A549 (cell line): ENCODE measurements at regions not wholly inside any gene's neighbourhood (a gene's known extent, or its start where the extent isn't known, plus 50 kb on each side); places are given as distances from the start of the nearest gene placed in this dataset.

ENCODE experiments used
- ATAC-seq, 2 experiments: fragments of 200-7000 bp in 1 of 2; fragments of >200 bp in 1 of 2; cut with Nextera tagmentation in 1 of 2; cut with Tn5 transposase in 1 of 2; 3 replicates each; pipeline versions ENCODE4 v1.8.0 to v1.9.1; 2018 to 2020; ENCODE audit warnings: mild to moderate bottlenecking in 1 of 2, moderate library complexity in 1 of 2
- CTCF ChIA-PET: fragments of 300-600 bp; sonication (Branson Sonifier 250); formaldehyde crosslinking; extraction: SDS; loops from one replicate; lab custom pipeline; 2021; ENCODE audit warnings: antibody characterized with exemption, inconsistent platforms; lab: Yijun Ruan, JAX
- POLR2A ChIA-PET: fragments of 350-600 bp; formaldehyde crosslinking; extraction: SDS; loops from one replicate; lab custom pipeline; 2021; ENCODE audit warnings: antibody characterized with exemption, inconsistent platforms; lab: Yijun Ruan, JAX
- DNase-seq, 2 experiments: peaks; one replicate each; pipeline versions ENCODE4 v3.0.0 to v3.0.0-alpha.2; 2011 to 2016; ENCODE audit warnings: low read depth in 1 of 2, low spot score in 1 of 2
- FAIRE-seq: peaks from 2 replicates; lab custom pipeline; 2011; peaks lifted over from hg19 to GRCh38; lab: Jason Lieb, UNC
- H3K27ac ChIP-seq, 2 experiments: fragments of >200 bp; sonication (Bioruptor Twin); formaldehyde crosslinking; 3 replicates each; pipeline ENCODE4 v1.5.1; 2016 to 2017
- H3K4me1 ChIP-seq: fragments of >200 bp; sonication (Bioruptor Twin); formaldehyde crosslinking; 3 replicates; pipeline ENCODE4 v1.6.1; 2016
- H3K4me2 ChIP-seq: fragments of >200 bp; sonication (Bioruptor Twin); formaldehyde crosslinking; 3 replicates; pipeline ENCODE4 v1.6.1; 2016
- H3K4me3 ChIP-seq: fragments of >200 bp; sonication (Bioruptor Twin); formaldehyde crosslinking; 3 replicates; pipeline ENCODE4 v1.5.1; 2016
- H3K9me3 ChIP-seq: fragments of >200 bp; sonication (Bioruptor Twin); formaldehyde crosslinking; 3 replicates; pipeline ENCODE4 v1.6.1; 2016
- BHLHE40 ChIP-seq: IDR thresholded peaks from 2 replicates; pipeline ENCODE4 v1.6.1; 2012; ENCODE audit warnings: low read depth, low read length, inconsistent platforms
- CBX8 ChIP-seq: fragments of 200-600 bp; sonication (generic); IDR thresholded peaks from 2 replicates; pipeline ENCODE4 v1.6.1; 2016
- E2F6 ChIP-seq: IDR thresholded peaks from 2 replicates; pipeline ENCODE4 v1.6.1; 2012; ENCODE audit warnings: low read depth, borderline replicate concordance
- EP300 ChIP-seq, 2 experiments: fragments of >200 bp; sonication (Bioruptor Twin); formaldehyde crosslinking; IDR thresholded peaks; 2 replicates in 1 of 2; 3 replicates in 1 of 2; pipeline ENCODE4 v1.6.1; 2016 to 2017
- FOXS1 ChIP-seq: fragments of 250-450 bp; sonication (Bioruptor Pico); IDR thresholded peaks from 2 replicates; pipeline ENCODE4 v1.5.0; 2020; ENCODE audit warnings: mild to moderate bottlenecking, moderate library complexity
- HDAC2 ChIP-seq: fragments of 200-600 bp; sonication (generic); IDR thresholded peaks from 2 replicates; pipeline ENCODE4 v1.6.1; 2016
- HOXA7 ChIP-seq: fragments of 250-450 bp; sonication (Bioruptor Pico); IDR thresholded peaks from 2 replicates; pipeline ENCODE4 v1.5.0; 2020; ENCODE audit warnings: mild to moderate bottlenecking, moderate library complexity
- KDM1A ChIP-seq: fragments of 200-600 bp; sonication (generic); IDR thresholded peaks from 2 replicates; pipeline ENCODE4 v1.6.1; 2016; ENCODE audit warnings: low read depth, mild to moderate bottlenecking
- MAZ ChIP-seq: fragments of 150-350 bp; IDR thresholded peaks from 2 replicates; pipeline ENCODE4 v1.6.1; 2014; ENCODE audit warnings: antibody characterized with exemption, low read depth, low read length, borderline replicate concordance
- MYC ChIP-seq: IDR thresholded peaks from 2 replicates; pipeline ENCODE4 v1.6.1; 2012; ENCODE audit warnings: mild to moderate bottlenecking, inconsistent platforms, low read length, improper control_type of control experiment, borderline replicate concordance
- NPAS2 ChIP-seq: fragments of 250-450 bp; sonication (Bioruptor Pico); IDR thresholded peaks from 2 replicates; pipeline ENCODE4 v1.8.0; 2022; ENCODE audit warnings: mild to moderate bottlenecking, moderate library complexity, borderline replicate concordance
- NR3C1 ChIP-seq: fragments of >200 bp; sonication (Bioruptor Twin); formaldehyde crosslinking; IDR thresholded peaks from 3 replicates; pipeline ENCODE4 v1.6.1; 2017
- POLR2A ChIP-seq: IDR thresholded peaks from 2 replicates; pipeline ENCODE4 v1.6.1; 2012; ENCODE audit warnings: mild to moderate bottlenecking, low read length
- RCOR1 ChIP-seq: fragments of 150-350 bp; IDR thresholded peaks from 2 replicates; pipeline ENCODE4 v1.6.1; 2014; ENCODE audit warnings: antibody characterized with exemption, low read length, low read depth
- RFX5 ChIP-seq: fragments of 450-650 bp; IDR thresholded peaks from 2 replicates; pipeline ENCODE4 v1.7.1; 2014; ENCODE audit warnings: antibody characterized with exemption, mild to moderate bottlenecking, moderate library complexity
- RNF2 ChIP-seq: fragments of 200-600 bp; sonication (generic); IDR thresholded peaks from 2 replicates; pipeline ENCODE4 v1.6.1; 2016; ENCODE audit warnings: low read depth, mild to moderate bottlenecking, antibody characterized with exemption, moderate library complexity, borderline replicate concordance
- SMC3 ChIP-seq: fragments of >200 bp; sonication (Bioruptor Twin); formaldehyde crosslinking; IDR thresholded peaks from 3 replicates; pipeline ENCODE4 v1.6.1; 2018; ENCODE audit warnings: inconsistent platforms
- TFCP2L1 ChIP-seq: fragments of 250-450 bp; sonication (Bioruptor Pico); IDR thresholded peaks from 2 replicates; pipeline ENCODE4 v1.5.0; 2021; ENCODE audit warnings: mild to moderate bottlenecking
- TP53 ChIP-seq: fragments of 250-450 bp; sonication (Bioruptor Pico); IDR thresholded peaks from 2 replicates; pipeline ENCODE4 v1.5.0; 2021; ENCODE audit warnings: mild to moderate bottlenecking, moderate library complexity
- ZFP36 ChIP-seq: fragments of 450-650 bp; IDR thresholded peaks from 2 replicates; pipeline ENCODE4 v1.6.1; 2014; ENCODE audit warnings: borderline replicate concordance; ENCODE audit not compliant: partially characterized antibody
- ZNF302 ChIP-seq: fragments of 250-450 bp; sonication (Bioruptor Pico); IDR thresholded peaks from 2 replicates; pipeline ENCODE4 v1.9.0; 2021; ENCODE audit warnings: inconsistent platforms, mild to moderate bottlenecking, moderate library complexity
- ZSCAN20 ChIP-seq: fragments of 250-450 bp; sonication (Bioruptor Pico); IDR thresholded peaks from 2 replicates; pipeline ENCODE4 v1.8.0; 2022; ENCODE audit warnings: mild to moderate bottlenecking, moderate library complexity
- WGBS: methylation state at CpG from one replicate; pipeline ENCODE4 v1.1.6; 2017; ENCODE audit errors: missing lambda C conversion rate; 5-methylcytosine and 5-hydroxymethylcytosine counted together
- TF ChIP-seq, protein P1 (sequence below): fragments of 200-600 bp; sonication (generic); IDR thresholded peaks from 2 replicates; pipeline ENCODE4 v1.6.1; 2016; ENCODE audit warnings: antibody characterized with exemption, mild to moderate bottlenecking, moderate library complexity
- TF ChIP-seq, protein P2 (sequence below): fragments of >200 bp; sonication (Bioruptor Twin); formaldehyde crosslinking; IDR thresholded peaks from 2 replicates; pipeline ENCODE4 v1.6.1; 2016

DNA sequence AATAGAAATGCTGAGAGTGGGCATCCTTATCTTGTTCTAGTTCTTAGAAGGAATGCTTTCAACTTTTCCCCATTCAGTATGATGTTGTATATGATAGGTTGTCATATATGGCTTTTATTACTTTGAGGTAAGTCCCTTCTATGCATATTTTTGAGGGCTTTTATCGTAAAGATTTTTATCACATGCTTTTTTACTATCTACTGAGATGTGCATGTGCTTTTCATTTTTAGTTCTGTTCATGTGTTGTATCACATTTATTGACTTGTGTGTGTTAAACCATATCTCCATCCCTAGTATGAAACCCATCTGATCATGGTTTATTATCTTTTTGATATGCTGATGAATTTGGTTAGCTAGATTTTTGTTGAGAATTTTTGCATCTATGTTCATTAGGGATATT lies 1008.8 kb downstream of the CNTNAP5 start:
- ChIA-PET POLR2A (no interaction called here), CTCF (no interaction called here)
- 0% methylated on average over 1 of the region's 1 CpG for WGBS
- FAIRE-seq (no peak), ATAC-seq (no peak), DNase-seq (no peak)
- H3K9me3 ChIP-seq: no peaks in the 10 kb centered on the region; the same call in 2 of the 3 replicates
- H3K4me1 ChIP-seq: no peaks in the 10 kb centered on the region
- no peak overlapping the region for H3K27ac ChIP-seq
- no peak for TF ChIP-seq RCOR1
- TF ChIP-seq RFX5: no peak
- TF ChIP-seq NR3C1: no peak
- TF ChIP-seq, protein P1, sequence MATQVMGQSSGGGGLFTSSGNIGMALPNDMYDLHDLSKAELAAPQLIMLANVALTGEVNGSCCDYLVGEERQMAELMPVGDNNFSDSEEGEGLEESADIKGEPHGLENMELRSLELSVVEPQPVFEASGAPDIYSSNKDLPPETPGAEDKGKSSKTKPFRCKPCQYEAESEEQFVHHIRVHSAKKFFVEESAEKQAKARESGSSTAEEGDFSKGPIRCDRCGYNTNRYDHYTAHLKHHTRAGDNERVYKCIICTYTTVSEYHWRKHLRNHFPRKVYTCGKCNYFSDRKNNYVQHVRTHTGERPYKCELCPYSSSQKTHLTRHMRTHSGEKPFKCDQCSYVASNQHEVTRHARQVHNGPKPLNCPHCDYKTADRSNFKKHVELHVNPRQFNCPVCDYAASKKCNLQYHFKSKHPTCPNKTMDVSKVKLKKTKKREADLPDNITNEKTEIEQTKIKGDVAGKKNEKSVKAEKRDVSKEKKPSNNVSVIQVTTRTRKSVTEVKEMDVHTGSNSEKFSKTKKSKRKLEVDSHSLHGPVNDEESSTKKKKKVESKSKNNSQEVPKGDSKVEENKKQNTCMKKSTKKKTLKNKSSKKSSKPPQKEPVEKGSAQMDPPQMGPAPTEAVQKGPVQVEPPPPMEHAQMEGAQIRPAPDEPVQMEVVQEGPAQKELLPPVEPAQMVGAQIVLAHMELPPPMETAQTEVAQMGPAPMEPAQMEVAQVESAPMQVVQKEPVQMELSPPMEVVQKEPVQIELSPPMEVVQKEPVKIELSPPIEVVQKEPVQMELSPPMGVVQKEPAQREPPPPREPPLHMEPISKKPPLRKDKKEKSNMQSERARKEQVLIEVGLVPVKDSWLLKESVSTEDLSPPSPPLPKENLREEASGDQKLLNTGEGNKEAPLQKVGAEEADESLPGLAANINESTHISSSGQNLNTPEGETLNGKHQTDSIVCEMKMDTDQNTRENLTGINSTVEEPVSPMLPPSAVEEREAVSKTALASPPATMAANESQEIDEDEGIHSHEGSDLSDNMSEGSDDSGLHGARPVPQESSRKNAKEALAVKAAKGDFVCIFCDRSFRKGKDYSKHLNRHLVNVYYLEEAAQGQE: no peak
- TF ChIP-seq ZFP36: no peak
- no peak for TF ChIP-seq POLR2A
- TF ChIP-seq HDAC2: no peak
- no peak for TF ChIP-seq MAZ
- no peak for TF ChIP-seq RNF2
- TF ChIP-seq, protein P2, sequence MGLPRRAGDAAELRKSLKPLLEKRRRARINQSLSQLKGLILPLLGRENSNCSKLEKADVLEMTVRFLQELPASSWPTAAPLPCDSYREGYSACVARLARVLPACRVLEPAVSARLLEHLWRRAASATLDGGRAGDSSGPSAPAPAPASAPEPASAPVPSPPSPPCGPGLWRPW: no peak
- TF ChIP-seq BHLHE40: no peak
- no peak for TF ChIP-seq E2F6
- no peak for TF ChIP-seq TFCP2L1 (CRISPR knock-in tag)
- TF ChIP-seq SMC3: no peak
- no peak for TF ChIP-seq FOXS1 (CRISPR knock-in tag)
- no peak for TF ChIP-seq CBX8
- no peak for TF ChIP-seq ZSCAN20 (CRISPR knock-in tag)
- TF ChIP-seq MYC: no peak
- no peak for TF ChIP-seq EP300 (IDR thresholded peaks at IDR 0.05)
- H3K4me2 ChIP-seq: no peak overlapping the region
- H3K4me3 ChIP-seq: no peak overlapping the region

- no peaks in the 10 kb centered on the region for H3K4me1 ChIP-seq
- 33% methylated on average over 8 of the region's 22 CpGs for WGBS
- H3K27ac ChIP-seq: no peak overlapping the region
- no peak for TF ChIP-seq CBX8
- TF ChIP-seq TP53 (CRISPR knock-in tag): no peak
- no peak for TF ChIP-seq KDM1A
- TF ChIP-seq ZNF302 (CRISPR knock-in tag): no peak
- no peak for TF ChIP-seq NPAS2
- TF ChIP-seq HOXA7: no peak
- TF ChIP-seq ZFP36: no peak
- ATAC-seq (no peak), FAIRE-seq (no peak), DNase-seq (no peak)
- no peak overlapping the region for H3K4me2 ChIP-seq
- ChIA-PET CTCF (no interaction called here), POLR2A (no interaction called here)
- H3K9me3 ChIP-seq: no peaks in the 10 kb centered on the region; the same call in 2 of the 3 replicates
- no peak overlapping the region for H3K4me3 ChIP-seq
These were observed 1012.1 kb downstream of the CNTNAP5 start for GRCh38 chr2:125037135-125037653.
